ENCODE measurements at regions not wholly inside any gene's neighbourhood (a gene's known extent, or its start where the extent isn't known, plus 50 kb on each side); places are given as distances from the start of the nearest gene placed in this dataset.

DNA sequence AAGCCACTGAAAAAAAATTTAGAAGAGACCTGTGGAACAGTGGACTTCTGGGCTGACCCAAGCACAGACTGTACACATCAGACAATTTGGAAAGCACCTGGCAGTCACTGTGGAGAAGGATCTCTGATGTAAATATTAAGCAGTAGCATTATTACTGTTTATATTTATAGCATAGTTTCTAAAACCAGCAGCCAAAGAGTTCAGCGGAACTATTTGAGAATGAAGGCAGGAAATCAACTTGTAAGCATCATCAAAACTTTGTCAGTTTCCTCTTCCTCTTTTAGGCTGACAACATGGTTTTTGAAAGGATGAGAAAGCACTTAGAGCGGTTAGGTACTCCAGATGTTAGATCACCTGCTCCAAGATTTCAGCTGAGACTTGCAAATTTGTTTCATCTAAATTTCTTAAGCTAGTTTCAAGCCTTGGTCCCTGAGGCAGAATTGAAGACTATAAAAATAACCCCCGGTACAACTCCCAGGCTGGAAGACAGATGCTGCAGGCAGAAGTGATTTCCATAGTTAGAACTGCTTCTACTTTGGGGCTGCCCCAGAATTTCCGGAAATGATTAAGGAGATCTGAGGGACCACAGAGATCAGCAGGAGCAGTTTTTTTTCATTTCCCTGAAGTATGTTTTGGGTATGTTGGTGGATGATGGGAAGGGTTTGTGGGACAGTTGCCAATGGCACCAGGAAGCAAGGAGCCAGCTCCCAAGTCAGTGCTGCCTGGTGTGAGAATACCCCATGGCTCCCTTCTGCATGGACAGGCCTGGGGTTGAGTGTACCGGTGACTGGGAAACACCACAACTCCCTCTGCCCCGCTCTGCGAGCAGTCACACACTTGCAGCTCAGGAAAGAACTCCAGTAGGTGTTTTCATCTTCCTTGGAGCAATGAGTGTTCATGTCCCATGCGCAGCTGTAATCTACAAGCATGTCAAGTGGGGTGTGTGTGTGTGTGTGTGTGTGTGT, 354.5 kb downstream of the NUAK1 start:
- in situ Hi-C loops (cut with HindIII; ENCODE audit: extremely low pct_ligation_motif_present, low pct_unique_long_range_greater_than_20kb), result no loop called here
- WGBS (ENCODE audit: low lambda C conversion rate), result 16% methylated on average over 5 of the region's 8 CpGs
- POLR2A ChIA-PET, result no interaction called here
- no peaks in the 10 kb centered on the region for H4K20me1 ChIP-seq (ENCODE audit: insufficient read depth, low read length)
- CTCF ChIA-PET (ENCODE audit: low intra/inter-chr PET ratio, low total read pairs), result no interaction called here
- H3K4me2 ChIP-seq (ENCODE audit: low read depth, low read length), result no peak overlapping the region
- DNase-seq (ENCODE audit: low spot score) (no peak), ATAC-seq (no peak), FAIRE-seq (no peak)
- no peak overlapping the region for H2AFZ ChIP-seq (ENCODE audit: low read length)
- H3K9me3 ChIP-seq (ENCODE audit: low read length), result no peaks in the 10 kb centered on the region
- no peaks in the 10 kb centered on the region for H3K27me3 ChIP-seq (ENCODE audit: control insufficient read depth in 1 of 2, insufficient read depth in 2 of 2, low read length in 2 of 2)
- BruUV-seq (replicated peaks), result no TSS peak
- no peak overlapping the region for H3K4me3 ChIP-seq (replicated peaks in 1 of 3; ENCODE audit: insufficient read depth in 1 of 3, low read depth in 2 of 3, low read length in 3 of 3)
- no peak overlapping the region for H3K27ac ChIP-seq (ENCODE audit: extremely low read length, insufficient read depth, low read length)
- H3K36me3 ChIP-seq (replicated peaks in 1 of 2; ENCODE audit: control insufficient read depth in 1 of 2, insufficient read depth in 2 of 2, low read length in 2 of 2), result no peaks in the 10 kb centered on the region
- H3K9ac ChIP-seq (ENCODE audit: insufficient read depth, low read depth, low read length), result no peak overlapping the region
- intact Hi-C loops (cut with micrococcal nuclease; ENCODE audit: unreplicated experiment), result no loop called here
- TF ChIP-seq, protein P1, sequence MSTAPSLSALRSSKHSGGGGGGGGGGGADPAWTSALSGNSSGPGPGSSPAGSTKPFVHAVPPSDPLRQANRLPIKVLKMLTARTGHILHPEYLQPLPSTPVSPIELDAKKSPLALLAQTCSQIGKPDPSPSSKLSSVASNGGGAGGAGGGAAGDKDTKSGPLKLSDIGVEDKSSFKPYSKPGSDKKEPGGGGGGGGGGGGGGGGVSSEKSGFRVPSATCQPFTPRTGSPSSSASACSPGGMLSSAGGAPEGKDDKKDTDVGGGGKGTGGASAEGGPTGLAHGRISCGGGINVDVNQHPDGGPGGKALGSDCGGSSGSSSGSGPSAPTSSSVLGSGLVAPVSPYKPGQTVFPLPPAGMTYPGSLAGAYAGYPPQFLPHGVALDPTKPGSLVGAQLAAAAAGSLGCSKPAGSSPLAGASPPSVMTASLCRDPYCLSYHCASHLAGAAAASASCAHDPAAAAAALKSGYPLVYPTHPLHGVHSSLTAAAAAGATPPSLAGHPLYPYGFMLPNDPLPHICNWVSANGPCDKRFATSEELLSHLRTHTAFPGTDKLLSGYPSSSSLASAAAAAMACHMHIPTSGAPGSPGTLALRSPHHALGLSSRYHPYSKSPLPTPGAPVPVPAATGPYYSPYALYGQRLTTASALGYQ (CRISPR knock-in tag; IDR thresholded peaks at IDR 0.05), result no peak
- TF ChIP-seq ZKSCAN8 (CRISPR knock-in tag; IDR thresholded peaks at IDR 0.05; ENCODE audit: borderline replicate concordance) (no peak), DMAP1 (CRISPR knock-in tag; IDR thresholded peaks at IDR 0.05) (no peak), PHF8 (CRISPR knock-in tag; IDR thresholded peaks at IDR 0.05) (no peak), WIZ (CRISPR knock-in tag; IDR thresholded peaks at IDR 0.05) (no peak), TCF7L2 (IDR thresholded peaks at IDR 0.05; ENCODE audit: low read depth, low read length) (no peak), ZNF780A (CRISPR knock-in tag; IDR thresholded peaks at IDR 0.05) (no peak), TBX3 (IDR thresholded peaks at IDR 0.05; ENCODE audit: borderline replicate concordance) (no peak)
- TF ChIP-seq, protein P2, sequence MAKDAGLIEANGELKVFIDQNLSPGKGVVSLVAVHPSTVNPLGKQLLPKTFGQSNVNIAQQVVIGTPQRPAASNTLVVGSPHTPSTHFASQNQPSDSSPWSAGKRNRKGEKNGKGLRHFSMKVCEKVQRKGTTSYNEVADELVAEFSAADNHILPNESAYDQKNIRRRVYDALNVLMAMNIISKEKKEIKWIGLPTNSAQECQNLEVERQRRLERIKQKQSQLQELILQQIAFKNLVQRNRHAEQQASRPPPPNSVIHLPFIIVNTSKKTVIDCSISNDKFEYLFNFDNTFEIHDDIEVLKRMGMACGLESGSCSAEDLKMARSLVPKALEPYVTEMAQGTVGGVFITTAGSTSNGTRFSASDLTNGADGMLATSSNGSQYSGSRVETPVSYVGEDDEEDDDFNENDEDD (CRISPR knock-in tag; IDR thresholded peaks at IDR 0.05; ENCODE audit: borderline replicate concordance), result no peak
- TF ChIP-seq, protein P3, sequence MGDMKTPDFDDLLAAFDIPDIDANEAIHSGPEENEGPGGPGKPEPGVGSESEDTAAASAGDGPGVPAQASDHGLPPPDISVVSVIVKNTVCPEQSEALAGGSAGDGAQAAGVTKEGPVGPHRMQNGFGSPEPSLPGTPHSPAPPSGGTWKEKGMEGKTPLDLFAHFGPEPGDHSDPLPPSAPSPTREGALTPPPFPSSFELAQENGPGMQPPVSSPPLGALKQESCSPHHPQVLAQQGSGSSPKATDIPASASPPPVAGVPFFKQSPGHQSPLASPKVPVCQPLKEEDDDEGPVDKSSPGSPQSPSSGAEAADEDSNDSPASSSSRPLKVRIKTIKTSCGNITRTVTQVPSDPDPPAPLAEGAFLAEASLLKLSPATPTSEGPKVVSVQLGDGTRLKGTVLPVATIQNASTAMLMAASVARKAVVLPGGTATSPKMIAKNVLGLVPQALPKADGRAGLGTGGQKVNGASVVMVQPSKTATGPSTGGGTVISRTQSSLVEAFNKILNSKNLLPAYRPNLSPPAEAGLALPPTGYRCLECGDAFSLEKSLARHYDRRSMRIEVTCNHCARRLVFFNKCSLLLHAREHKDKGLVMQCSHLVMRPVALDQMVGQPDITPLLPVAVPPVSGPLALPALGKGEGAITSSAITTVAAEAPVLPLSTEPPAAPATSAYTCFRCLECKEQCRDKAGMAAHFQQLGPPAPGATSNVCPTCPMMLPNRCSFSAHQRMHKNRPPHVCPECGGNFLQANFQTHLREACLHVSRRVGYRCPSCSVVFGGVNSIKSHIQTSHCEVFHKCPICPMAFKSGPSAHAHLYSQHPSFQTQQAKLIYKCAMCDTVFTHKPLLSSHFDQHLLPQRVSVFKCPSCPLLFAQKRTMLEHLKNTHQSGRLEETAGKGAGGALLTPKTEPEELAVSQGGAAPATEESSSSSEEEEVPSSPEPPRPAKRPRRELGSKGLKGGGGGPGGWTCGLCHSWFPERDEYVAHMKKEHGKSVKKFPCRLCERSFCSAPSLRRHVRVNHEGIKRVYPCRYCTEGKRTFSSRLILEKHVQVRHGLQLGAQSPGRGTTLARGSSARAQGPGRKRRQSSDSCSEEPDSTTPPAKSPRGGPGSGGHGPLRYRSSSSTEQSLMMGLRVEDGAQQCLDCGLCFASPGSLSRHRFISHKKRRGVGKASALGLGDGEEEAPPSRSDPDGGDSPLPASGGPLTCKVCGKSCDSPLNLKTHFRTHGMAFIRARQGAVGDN (CRISPR knock-in tag; IDR thresholded peaks at IDR 0.05), result no peak
- H3K4me1 ChIP-seq (ENCODE audit: insufficient read depth, low read length), result no peaks in the 10 kb centered on the region
- no peaks in the 10 kb centered on the region for H3K79me2 ChIP-seq (ENCODE audit: insufficient read depth, low read length)
